Skin epidermis (tissue), 12 donors: ENCODE measurements at regions not wholly inside any gene's neighbourhood (a gene's known extent, or its start where the extent isn't known, plus 50 kb on each side); places are given as distances from the start of the nearest gene placed in this dataset.

Experiments
- H3K27ac ChIP-seq, 21 experiments: fragments of 200-600 bp; sonication (generic) in 11 of 21; one replicate each; pipeline ENCODE4 v1.5.0; 2020; ENCODE audit warnings: mild to moderate bottlenecking in 3 of 21, inconsistent platforms in 2 of 21, moderate library complexity in 2 of 21
- H3K4me3 ChIP-seq, 7 experiments: fragments of 200-600 bp; sonication (generic) in 2 of 7; one replicate each; pipeline ENCODE4 v1.5.0; 2020; ENCODE audit warnings: inconsistent platforms in 2 of 7, mild to moderate bottlenecking in 2 of 7, moderate library complexity in 1 of 7

DNA sequence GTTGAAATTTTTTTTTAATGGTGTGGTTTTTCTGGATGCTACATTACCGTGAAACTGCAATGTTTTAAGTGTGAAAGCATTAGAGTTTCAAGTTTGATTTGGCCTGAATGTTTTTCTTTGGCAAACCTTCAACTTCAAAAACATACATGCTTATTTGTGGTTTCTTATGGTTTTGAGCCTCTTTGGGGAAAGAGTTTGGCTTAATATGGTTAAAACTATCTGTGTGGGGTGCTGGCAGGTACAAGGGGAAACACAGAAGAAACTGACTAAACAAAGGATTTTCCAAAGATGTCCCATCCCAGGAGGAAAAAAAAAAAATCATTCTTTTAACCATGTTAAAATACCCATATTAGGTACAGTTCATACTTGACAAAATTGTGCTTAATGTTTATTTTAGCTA is 121.1 kb downstream of the HGF start:
- Histone ChIP-seq H3K27ac (no peak overlapping the region), H3K4me3 (no peak overlapping the region)

GRCh38 chr7:81645435-81645834 is 124.4 kb downstream of the HGF start:
- H3K27ac ChIP-seq: no peak overlapping the region
- H3K4me3 ChIP-seq: no peak overlapping the region

GRCh38 chr7:81641873-81642272 is 128.0 kb downstream of the HGF start:
- H3K27ac ChIP-seq: no peak overlapping the region
- no peak overlapping the region for H3K4me3 ChIP-seq

GRCh38 chr7:81638198-81638597 is 131.6 kb downstream of the HGF start:
- Histone ChIP-seq H3K27ac (no peak overlapping the region), H3K4me3 (no peak overlapping the region)

DNA sequence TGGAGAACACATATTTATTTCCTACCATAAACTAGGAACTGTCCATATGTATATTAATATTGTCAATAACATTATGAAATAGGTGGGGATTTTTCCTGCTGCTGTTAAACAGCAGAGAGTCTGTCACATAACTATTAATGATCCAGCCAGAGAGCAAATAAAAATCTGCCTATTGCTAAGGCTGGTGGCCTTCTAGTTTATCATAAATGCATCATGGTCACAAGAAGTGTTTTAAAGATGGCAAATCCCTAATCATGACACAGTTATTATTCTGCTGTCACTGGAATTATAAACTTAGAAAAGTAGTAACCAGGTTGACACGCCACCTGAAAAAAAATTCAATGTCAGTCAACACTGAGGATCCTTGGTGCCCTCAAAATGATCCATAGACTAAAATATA is 132.3 kb downstream of the HGF start:
- Histone ChIP-seq H3K4me3 (no peak overlapping the region), H3K27ac (no peak overlapping the region)

DNA sequence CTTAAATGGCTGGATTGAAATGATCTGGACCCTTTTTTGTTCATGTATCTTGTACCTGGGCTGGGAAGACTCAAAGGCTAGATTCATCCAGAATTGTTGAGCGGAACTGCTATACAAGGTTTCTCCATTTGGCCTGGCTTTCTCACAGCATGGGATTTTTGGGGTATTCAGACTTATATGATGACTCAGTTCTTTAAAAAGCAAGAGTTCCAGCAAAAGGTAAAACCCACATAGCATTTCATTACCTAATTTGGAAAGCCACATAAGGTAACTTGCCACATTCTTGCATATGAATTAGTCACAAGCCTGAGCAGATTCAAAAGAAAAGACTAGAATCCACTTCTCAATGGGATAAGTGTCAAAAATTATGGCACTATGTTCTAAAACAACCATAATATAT is 137.4 kb downstream of the HGF start:
- Histone ChIP-seq H3K4me3 (no peak overlapping the region), H3K27ac (no peak overlapping the region)

- H3K27ac ChIP-seq: no peak overlapping the region
- no peak overlapping the region for H3K4me3 ChIP-seq
Measured at GRCh38 chr7:81630600-81630999, 139.2 kb downstream of the HGF start.

- Histone ChIP-seq H3K27ac (no peak overlapping the region), H3K4me3 (no peak overlapping the region)
Measured at GRCh38 chr7:81629702-81630101, 140.1 kb downstream of the HGF start.

- Histone ChIP-seq H3K4me3 (no peak overlapping the region), H3K27ac (no peak overlapping the region)
Measured at GRCh38 chr7:81628951-81629350, 140.9 kb downstream of the HGF start.

DNA sequence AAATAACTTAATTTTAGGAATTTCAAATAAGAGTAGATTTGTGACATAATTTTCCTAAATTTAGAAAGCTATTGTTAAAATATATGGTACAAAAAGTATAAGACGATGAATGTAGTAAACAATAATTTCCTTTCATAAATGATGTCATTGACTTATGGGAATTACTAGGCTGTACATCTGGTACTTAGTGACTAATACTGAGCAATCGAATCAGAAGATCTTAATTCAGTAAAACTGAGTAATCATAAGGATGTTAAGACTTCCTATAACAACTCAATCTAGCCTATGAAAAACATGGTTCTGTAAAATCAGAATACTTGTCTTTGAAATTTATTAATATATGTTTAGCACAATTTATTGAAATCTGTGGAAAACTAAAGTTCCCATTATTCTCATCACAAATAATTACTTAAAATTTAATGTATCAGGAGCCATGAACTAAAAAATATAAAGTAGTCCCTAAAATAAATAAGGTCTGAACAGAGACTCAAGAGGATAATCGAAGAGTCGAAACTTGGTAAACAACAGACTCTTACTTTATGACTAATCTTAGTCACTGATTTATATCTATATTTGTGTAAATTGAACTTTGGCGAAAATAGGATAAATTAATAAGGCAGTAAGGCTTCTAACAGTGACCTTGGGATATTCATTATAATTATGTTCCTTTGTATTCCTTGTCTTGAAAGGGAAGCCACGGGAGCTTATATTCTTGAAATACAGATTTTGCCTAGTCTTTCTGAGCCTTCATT is 142.1 kb downstream of the HGF start:
- Histone ChIP-seq H3K4me3 (no peak overlapping the region), H3K27ac (no peak overlapping the region)

- H3K27ac ChIP-seq: no peak overlapping the region
- no peak overlapping the region for H3K4me3 ChIP-seq
Measured at GRCh38 chr7:81626008-81626407, 143.8 kb downstream of the HGF start.

GRCh38 chr7:81624650-81625631 is 144.9 kb downstream of the HGF start:
- peak overlapping the region in 2 of 21 experiments; percentile 26 to 36 for H3K27ac ChIP-seq
- H3K4me3 ChIP-seq: no peak overlapping the region

GRCh38 chr7:81624021-81624592 is 145.7 kb downstream of the HGF start:
- Histone ChIP-seq H3K4me3 (no peak overlapping the region), H3K27ac (peak overlapping the region in 3 of 21 experiments; percentile 20 to 36 (median 26))

DNA sequence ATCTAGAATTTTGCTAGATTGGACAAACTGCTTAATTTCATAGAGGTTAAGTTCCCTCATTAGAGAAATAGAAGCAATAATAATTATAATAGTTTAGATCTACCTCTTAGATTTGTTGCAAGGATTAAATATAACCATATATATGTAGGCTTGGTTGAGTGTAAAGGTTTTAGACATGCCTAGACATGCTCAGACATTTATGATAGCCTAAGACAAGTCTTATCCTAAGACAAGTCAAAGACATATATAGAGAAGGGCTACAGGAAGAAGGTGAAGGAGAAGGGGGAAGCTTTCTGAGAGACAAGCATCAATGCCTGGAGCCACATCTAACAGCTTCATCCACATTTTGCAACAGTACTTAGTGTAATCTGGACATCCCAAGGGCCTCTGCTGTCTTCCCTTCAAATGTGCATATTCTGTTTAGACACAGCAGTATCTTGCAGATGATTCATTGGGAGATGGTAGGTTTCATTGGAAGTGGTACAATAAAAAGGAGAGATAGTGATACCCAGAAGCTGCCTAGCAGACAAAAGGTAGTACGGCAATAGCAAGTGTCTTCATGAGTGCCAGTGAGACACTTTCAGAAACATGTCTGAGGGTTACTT is 146.5 kb downstream of the HGF start:
- Histone ChIP-seq H3K27ac (peak overlapping the region in 1 of 21 experiments; percentile 26), H3K4me3 (no peak overlapping the region)

DNA sequence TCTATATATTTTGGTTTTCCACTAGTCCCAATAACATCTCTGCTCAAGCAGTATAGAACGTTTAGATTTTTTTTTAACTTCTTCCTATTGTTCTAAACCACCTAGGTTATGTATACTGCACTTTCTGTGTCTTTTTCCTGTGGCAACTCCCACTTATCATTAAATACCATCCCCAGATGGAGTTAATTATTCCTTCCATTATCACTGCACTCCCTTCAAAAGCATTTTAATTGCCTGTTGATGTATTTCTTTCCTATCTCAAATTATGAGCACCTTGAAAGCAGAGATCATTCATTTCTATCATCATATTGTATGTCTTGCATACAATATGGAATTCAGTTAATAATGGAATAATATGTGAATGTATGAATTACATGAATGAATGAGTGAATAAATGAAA is 148.0 kb downstream of the HGF start:
- Histone ChIP-seq H3K4me3 (no peak overlapping the region), H3K27ac (no peak overlapping the region)

- H3K4me3 ChIP-seq: no peak overlapping the region
- no peak overlapping the region for H3K27ac ChIP-seq
Measured at GRCh38 chr7:81618396-81619014, 151.3 kb downstream of the HGF start.

- no peak overlapping the region for H3K27ac ChIP-seq
Measured at GRCh38 chr7:81616951-81617350, 152.9 kb downstream of the HGF start.

GRCh38 chr7:81611805-81612204 is 158.0 kb downstream of the HGF start:
- Histone ChIP-seq H3K4me3 (no peak overlapping the region), H3K27ac (no peak overlapping the region)

More at GRCh38 chr7:81616951-81617350, 152.9 kb downstream of the HGF start:
- no peak overlapping the region for H3K4me3 ChIP-seq

DNA sequence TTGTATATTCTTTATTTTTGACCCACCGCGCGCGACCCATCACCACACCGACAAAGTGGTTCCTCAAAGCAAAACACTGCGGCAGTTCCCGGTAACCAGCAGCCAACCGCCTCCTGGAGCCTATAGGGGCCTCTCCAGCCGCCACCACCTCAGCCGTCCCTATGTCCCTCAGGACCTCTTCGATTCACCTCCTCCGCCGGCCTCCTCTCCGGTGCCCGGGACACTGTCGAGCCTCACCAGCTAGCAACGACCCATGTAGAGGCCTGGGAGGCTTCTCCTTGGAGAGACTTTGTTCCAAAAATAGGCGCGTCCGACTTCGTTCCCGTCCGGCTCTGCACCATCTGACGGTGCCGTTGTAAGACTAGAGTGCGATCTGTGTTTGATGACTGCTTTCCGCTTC is 158.8 kb downstream of the HGF start:
- Histone ChIP-seq H3K4me3 (no peak overlapping the region), H3K27ac (no peak overlapping the region)
